GM12891 (cell line): ENCODE measurements at regions not wholly inside any gene's neighbourhood (a gene's known extent, or its start where the extent isn't known, plus 50 kb on each side); places are given as distances from the start of the nearest gene placed in this dataset.

Source experiments
- DNase-seq: peaks from one replicate; pipeline ENCODE4 v3.0.0; 2011; ENCODE audit warnings: low spot score; ENCODE audit not compliant: insufficient read length
- FAIRE-seq: peaks from 2 replicates; lab custom pipeline; 2011; peaks lifted over from hg19 to GRCh38; lab: Jason Lieb, UNC
- PAX5 ChIP-seq: IDR thresholded peaks from 2 replicates; pipeline ENCODE4 v1.6.1; 2011; ENCODE audit warnings: low read length, moderate library complexity, mild to moderate bottlenecking; ENCODE audit not compliant: insufficient read depth, severe bottlenecking
- POLR2A ChIP-seq: IDR thresholded peaks from 2 replicates; pipeline ENCODE4 v1.6.1; 2011; ENCODE audit warnings: low read depth, low read length, control low read depth
- POLR2AphosphoS5 ChIP-seq: IDR thresholded peaks from 2 replicates; pipeline ENCODE4 v1.6.1; 2011; ENCODE audit warnings: low read depth, low read length, control low read depth
- POU2F2 ChIP-seq: IDR thresholded peaks from 2 replicates; pipeline ENCODE4 v1.6.1; 2011; ENCODE audit warnings: low read depth, mild to moderate bottlenecking, control low read depth, low read length, moderate library complexity
- SPI1 ChIP-seq: IDR thresholded peaks from 2 replicates; pipeline ENCODE4 v1.6.1; 2011; ENCODE audit warnings: low read depth, low read length, control low read depth
- TAF1 ChIP-seq: IDR thresholded peaks from 2 replicates; pipeline ENCODE4 v1.6.1; 2011; ENCODE audit warnings: low read depth, low read length, control low read depth

DNA sequence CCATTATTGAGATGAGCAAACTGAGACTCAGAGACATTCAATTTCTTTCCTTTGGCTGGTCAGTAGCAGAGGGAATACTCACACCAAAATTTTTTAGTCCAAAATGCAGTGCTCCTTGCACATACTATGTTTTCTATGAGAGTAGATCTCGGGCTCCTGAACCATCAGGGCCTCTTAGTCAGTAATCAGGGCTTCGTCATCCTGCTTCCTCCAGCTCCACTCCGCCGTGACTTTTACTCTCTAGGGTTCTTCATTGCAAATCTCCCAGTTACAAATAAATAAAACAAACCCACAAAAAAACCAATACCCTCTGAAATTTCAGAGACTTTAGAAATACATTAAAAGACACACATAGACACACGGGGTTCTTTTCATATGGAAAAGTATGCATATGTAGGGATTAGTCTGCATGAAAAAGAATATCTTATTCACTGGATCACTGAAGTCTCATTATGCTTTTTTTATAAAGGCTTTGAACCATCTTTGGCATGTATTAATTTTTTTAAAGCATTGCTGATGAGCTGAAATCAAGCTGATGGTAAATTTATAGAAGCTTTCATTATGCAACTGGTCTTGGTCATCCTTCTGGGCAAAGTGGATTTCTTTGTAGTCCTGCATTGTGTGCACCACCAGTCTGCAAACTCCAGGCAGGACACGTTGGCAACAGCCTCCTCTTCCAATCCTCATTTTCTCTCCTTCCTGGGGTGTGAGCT lies 235.0 kb downstream of the ICOS start:
- DNase-seq (no peak), FAIRE-seq (no peak)
- TF ChIP-seq POU2F2 (no peak), SPI1 (no peak), PAX5 (no peak), POLR2AphosphoS5 (no peak), POLR2A (no peak), TAF1 (no peak)

GRCh38 chr2:204172145-204172600 lies 235.6 kb downstream of the ICOS start:
- TF ChIP-seq POLR2AphosphoS5 (no peak), TAF1 (no peak), POU2F2 (no peak), POLR2A (no peak), SPI1 (no peak), PAX5 (no peak)
- no peak for FAIRE-seq
- DNase-seq, result no peak

DNA sequence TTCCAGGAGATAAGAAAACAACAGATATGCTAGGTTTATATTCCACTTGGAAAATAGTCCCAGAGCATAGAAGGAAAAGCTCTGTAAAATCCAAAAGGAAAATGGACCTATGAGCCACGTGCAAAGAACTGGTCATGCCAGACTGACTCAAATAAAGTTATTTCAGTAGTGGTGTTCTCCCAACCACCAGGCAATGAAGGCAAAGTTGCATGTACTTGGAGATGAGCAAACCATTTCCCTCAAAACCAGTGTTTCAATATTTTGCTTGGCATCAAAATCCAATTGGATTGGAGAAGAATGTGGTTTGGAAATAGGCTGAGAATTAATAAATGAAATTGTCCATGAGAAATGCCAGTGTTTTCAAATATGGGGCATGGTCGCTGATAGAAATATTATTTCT lies 237.5 kb downstream of the ICOS start:
- DNase-seq, result no peak
- TF ChIP-seq POLR2AphosphoS5 (no peak), SPI1 (no peak), PAX5 (no peak), POLR2A (no peak), TAF1 (no peak), POU2F2 (no peak)
- FAIRE-seq, result no peak

GRCh38 chr2:204175552-204176271 lies 239.1 kb downstream of the ICOS start:
- no peak for DNase-seq
- no peak for TF ChIP-seq POLR2A
- TF ChIP-seq POU2F2, result no peak
- TF ChIP-seq TAF1, result no peak
- TF ChIP-seq PAX5, result no peak
- TF ChIP-seq SPI1, result no peak
- no peak for TF ChIP-seq POLR2AphosphoS5
- FAIRE-seq, result no peak

DNA sequence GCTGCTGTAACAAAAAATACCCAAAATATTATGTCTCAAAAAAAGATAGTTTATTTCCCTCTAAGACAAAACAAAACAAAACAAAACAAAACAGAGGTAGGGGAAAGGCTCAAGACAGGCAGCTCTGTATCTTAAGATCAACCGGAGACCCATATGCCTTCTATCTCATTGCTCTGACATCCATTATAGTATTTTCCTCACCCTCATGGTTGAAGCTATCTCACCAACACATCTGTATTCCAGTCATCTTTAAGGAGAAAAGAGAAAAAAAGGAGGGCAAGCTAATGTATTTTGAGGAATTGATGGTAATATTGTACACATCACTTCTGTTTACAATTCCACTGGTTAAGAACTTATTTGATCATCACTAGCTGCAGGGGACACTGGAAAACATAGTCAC lies 239.7 kb downstream of the ICOS start:
- no peak for FAIRE-seq
- TF ChIP-seq SPI1 (no peak), PAX5 (no peak), TAF1 (no peak)
- no peak for DNase-seq

DNA sequence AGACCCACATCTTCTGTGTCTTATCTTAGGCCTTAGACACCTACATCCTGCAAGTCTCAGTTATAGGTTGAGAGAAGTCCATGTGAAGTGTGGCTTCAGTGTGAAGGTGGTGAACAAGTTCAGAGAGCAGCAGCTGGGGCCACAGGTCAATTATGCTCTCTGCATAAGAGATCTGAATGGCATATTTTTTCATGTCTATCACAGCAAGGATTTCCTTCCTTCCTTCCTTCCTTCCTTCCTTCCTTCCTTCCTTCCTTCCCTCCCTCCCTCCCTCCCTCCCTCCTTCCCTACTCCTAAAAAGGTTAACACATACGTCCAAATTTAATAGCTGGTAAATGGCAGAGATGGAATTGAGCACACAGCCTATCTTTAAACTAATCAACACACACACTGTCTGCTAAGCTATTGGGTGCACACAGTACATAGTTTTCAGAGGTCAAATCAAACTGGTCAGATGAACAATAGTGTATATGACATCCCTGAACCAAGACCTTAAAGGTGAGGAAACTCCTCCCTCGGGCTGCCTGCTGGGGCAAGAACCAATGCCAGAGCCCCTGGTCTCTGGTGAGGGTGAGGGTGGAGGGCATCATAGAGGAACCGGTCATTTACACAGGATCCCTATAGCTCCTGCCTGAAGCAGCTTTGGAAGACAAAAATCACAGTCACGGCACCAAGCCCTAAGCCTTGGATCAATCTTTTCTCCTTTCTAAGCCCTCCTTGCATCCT lies 240.9 kb downstream of the ICOS start:
- FAIRE-seq (no peak), DNase-seq (no peak)
- TF ChIP-seq PAX5, result no peak
- no peak for TF ChIP-seq TAF1
- no peak for TF ChIP-seq POU2F2
- TF ChIP-seq POLR2AphosphoS5, result no peak
- TF ChIP-seq POLR2A, result no peak
- TF ChIP-seq SPI1, result no peak

- no peak for TF ChIP-seq POLR2AphosphoS5
- no peak for TF ChIP-seq SPI1
- no peak for TF ChIP-seq POLR2A
- no peak for TF ChIP-seq TAF1
- TF ChIP-seq POU2F2, result no peak
- TF ChIP-seq PAX5, result no peak
- no peak for FAIRE-seq
- DNase-seq, result no peak
Measured at GRCh38 chr2:204177977-204178522, 241.5 kb downstream of the ICOS start.

DNA sequence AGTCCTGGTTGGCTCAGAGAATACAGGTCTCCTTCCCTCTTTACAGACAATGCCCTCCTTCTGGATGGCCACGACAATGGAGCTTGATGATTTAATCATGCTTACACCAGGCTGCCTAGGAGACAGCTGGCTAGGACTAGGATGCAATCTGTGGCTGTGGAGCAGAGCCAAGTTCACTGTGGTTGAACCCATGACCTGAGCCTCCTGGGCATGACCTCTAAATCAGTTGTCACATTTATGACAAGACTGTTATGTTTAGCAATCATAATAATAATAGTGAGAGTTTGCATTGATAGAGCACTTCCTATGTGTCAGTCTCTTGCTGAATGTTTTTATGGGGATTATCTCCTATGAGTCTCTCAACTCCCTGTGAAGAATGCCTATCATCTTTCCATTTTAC lies 244.1 kb downstream of the ICOS start:
- DNase-seq, result no peak

More for the DNA sequence above, 244.1 kb downstream of the ICOS start:
- TF ChIP-seq PAX5 (no peak), POLR2AphosphoS5 (no peak), TAF1 (no peak), POU2F2 (no peak), POLR2A (no peak)
- FAIRE-seq, result no peak
